Umbilical cord (tissue), 1 donor: ENCODE measurements at regions not wholly inside any gene's neighbourhood (a gene's known extent, or its start where the extent isn't known, plus 50 kb on each side); places are given as distances from the start of the nearest gene placed in this dataset.
A peak's percentile ranks its signal among the peaks of the same experiment; 100 is the strongest.
"Not testable (repeated sequence)": the region's sequence is repeated elsewhere in the genome, so short reads cannot be mapped to it uniquely, and the experiment has no call there.

Experiments used
- DNase-seq: peaks from one replicate; pipeline ENCODE4 v3.0.0-alpha.2; 2015; ENCODE audit warnings: low spot score

GRCh38 chr6:120805276-120805675, 529.0 kb downstream of the TBC1D32 start:
- no peak for DNase-seq

DNA sequence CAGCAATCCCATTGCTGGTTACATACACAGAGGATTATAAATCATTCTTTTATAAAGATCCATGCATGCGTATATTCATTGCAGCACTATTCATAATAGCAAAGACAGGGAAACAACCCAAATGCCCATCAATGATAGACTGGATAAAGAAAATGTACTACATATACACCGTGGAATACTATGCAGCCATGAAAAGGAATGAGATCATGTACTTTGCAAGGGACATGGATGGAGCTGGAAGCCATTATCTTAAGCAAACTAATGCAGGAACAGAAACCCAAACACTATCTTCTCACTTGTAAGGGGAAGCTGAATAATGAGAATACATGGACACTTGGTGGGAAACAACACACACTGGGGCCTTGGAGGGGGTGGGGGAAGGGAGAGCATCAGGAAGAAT, 529.7 kb downstream of the TBC1D32 start:
- DNase-seq = no peak

- no peak for DNase-seq
Observed at GRCh38 chr6:120786682-120787081, 547.6 kb downstream of the TBC1D32 start.

- DNase-seq = no peak
Observed at GRCh38 chr6:120786256-120786655, 548.0 kb downstream of the TBC1D32 start.

GRCh38 chr6:120785459-120786086, 548.7 kb downstream of the TBC1D32 start:
- DNase-seq = no peak

DNA sequence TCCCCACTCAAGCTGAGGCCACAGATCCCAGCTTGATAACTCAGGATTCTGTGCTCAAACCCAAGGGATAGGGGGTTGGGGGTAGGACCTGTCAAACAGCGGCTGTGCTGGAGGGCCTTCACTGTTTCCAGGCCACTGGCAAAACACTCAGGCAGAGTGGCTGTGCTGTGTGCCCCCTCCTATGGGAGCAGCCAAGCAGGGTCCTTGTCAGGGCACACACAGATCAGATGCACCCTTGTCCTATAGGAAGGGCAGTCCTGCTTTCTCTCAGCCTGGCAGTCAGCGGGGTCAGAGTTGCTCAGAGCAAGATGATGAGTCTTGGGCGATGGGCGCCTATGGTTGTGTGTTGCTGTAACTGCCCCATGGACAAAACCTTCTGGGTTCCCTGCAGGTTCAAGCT, 554.8 kb downstream of the TBC1D32 start:
- DNase-seq = no peak

DNA sequence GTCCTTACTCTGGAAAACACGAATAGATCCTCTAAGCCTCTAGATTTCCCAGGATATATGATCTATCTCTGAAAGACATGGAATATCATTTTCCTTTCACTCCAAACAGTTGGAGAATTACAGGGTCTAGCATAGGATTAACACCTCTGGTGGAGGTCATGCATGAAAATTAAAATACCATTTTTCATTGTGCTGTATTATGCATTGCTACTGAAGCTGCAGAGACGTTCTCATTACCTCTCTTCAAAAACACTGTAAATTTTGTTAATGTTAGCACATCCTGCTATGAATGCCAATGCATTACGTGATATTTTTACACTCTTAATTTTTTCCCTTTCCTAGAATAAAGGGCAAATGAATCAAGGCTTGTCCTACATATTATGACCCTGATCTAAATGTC, 558.6 kb downstream of the TBC1D32 start:
- no peak for DNase-seq

GRCh38 chr6:120774275-120774674, 560.0 kb downstream of the TBC1D32 start:
- DNase-seq = no peak

GRCh38 chr6:120771019-120771418, 563.3 kb downstream of the TBC1D32 start:
- DNase-seq = no peak

GRCh38 chr6:120764312-120764711, 570.0 kb downstream of the TBC1D32 start:
- DNase-seq = no peak

DNA sequence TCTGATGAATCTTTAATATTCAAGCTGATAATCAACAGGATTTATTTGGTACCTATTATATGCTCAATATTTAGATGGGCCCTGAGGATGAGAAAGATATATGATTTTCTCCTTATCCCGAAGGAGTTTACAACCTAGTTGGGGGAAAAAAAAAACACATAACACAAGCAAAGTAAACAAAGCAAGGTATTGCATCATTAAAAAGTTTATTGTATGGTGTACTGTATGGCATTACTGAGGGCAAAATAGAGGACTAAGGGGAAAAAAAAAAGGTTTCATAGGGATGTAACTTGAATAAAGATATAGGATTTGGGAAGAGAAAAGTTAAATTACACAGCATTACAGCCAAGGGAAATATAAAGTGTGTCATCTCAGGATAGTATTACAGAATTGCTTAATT, 574.7 kb downstream of the TBC1D32 start:
- no peak for DNase-seq

- DNase-seq = not testable (repeated sequence)
Observed at GRCh38 chr6:120748574-120748973, 585.7 kb downstream of the TBC1D32 start.

DNA sequence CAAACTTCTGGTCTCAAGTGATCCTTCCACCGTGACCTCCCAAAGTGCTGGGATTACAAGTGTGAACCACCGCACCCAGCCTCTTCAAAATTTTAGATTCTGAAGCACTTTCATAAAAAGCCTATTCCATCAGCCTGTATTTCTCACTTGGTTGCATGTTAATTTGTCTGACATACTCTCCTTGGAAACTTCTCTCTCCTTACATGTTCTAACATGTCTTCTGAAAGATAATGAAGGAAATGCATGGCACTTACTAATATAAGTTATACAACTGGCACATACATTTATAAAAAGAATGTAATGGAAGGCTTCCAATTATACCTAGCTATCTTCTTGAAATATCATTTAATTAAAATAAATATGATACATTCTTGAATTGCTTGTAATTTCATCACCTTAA, 597.5 kb downstream of the TBC1D32 start:
- DNase-seq = no peak

DNA sequence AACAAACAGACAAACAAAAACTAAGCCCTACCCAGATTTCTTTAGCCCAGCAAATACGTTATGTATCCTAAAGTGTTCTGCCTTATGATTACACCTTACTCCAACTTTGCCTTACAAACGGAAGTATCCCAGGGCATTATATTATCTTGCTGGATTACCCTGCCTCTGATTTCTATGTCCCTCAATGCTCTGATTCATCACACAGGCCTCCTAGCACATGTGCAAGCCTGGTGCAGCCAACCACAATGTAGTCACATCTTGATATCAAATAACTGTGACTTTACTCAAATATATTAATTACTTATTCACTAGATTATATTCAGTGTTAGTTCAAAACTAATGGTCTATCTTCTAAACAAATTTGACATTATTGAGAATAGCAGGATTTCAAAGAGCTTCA, 598.6 kb downstream of the TBC1D32 start:
- peak; percentile 4 for DNase-seq

GRCh38 chr6:120711255-120711654, 623.0 kb downstream of the TBC1D32 start:
- DNase-seq = no peak

GRCh38 chr6:120700001-120700400, 634.3 kb downstream of the TBC1D32 start:
- DNase-seq = no peak

GRCh38 chr6:120686492-120686891, 647.8 kb downstream of the TBC1D32 start:
- no peak for DNase-seq

- no peak for DNase-seq
Observed at GRCh38 chr6:120682145-120682544, 652.1 kb downstream of the TBC1D32 start.

DNA sequence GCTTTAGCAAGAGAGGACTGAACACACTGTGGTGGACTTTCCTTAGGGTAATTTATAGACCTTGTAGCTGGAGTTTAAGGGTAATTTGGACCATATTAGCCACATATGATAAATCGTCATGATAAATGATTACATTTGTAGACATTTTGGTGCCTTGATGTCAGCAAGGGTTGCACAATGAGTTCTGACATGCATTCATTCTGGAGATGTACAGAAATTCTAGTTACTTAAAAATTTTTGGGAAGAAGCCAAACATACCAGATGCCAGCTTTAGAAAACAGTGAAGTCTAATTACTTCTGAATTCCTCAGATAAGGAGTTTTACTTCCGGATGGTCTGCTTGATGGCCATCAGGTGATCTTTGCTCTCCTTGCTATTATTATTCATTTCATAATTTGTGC, 653.1 kb downstream of the TBC1D32 start:
- peak; percentile 4 for DNase-seq

GRCh38 chr6:120675886-120676285, 658.4 kb downstream of the TBC1D32 start:
- DNase-seq = no peak

DNA sequence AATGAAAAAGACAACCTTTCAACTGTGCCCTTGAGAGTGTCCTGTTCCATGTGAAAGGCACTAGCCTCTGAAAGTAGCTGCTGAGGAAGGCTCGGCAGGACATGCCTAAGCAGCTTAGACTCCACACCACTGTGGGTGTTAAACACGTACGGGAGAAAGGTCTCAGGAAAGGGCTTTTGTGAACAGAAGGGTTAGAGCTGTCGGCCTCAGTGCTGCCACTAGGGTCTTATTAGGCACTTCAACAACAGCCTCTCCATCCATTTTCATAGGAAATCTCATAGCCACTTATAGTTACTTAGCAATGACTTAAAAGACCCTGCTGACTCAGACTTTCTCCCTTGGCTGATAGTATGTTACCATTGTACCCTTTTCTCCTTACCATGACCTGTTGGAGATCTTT, 662.8 kb downstream of the TBC1D32 start:
- DNase-seq = no peak

DNA sequence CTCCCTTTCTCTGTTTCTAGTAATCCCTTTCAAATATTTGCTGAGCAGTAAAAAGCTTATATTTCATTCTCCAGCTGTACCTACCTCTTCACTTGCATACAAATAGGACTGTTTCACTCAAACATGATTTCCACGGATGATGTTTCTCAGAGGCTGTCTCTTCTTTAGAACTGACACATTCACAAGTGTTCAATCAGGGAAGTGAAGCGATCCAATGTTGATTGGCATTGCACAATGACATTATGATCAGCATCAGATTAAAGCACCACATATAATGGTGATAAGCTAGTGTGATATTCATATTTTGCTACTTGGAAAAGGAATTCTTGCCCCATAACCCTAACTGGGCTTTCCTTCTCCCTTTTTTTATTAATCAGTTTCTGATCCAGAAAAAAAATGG, 681.8 kb downstream of the TBC1D32 start:
- no peak for DNase-seq

- DNase-seq = no peak
Observed at GRCh38 chr6:120648713-120649112, 685.6 kb downstream of the TBC1D32 start.

DNA sequence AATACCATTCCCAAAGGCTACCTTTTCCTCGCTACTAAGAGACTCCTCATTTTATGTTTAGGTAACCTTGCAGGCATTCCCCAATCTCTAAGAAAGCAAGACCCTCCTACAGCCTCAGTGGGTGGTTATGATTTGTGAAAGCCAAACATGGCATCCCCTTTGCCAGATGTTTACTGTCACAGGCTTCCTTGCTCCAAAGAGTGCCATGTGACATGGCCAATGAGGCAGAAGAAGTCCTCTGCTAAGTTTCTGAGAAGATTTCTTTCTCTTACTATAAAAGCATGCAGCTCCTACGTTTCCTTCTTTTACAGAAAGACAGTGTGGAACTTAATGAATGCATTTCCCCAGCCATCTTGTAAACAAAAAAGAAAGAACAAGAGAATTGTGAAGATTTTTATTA, 688.2 kb downstream of the TBC1D32 start:
- DNase-seq = no peak
